ENCODE measurements at regions not wholly inside any gene's neighbourhood (a gene's known extent, or its start where the extent isn't known, plus 50 kb on each side); places are given as distances from the start of the nearest gene placed in this dataset.

- no peaks in the 10 kb centered on the region for H4K20me1 ChIP-seq (ENCODE audit: insufficient read depth, low read length, poor library complexity, severe bottlenecking)
- H3K36me3 ChIP-seq (ENCODE audit: insufficient read depth, low read length): no peaks in the 10 kb centered on the region
- TF ChIP-seq EZH2phosphoT487 (IDR thresholded peaks at IDR 0.05; ENCODE audit: borderline replicate concordance): no peak
- TF ChIP-seq, protein P1, sequence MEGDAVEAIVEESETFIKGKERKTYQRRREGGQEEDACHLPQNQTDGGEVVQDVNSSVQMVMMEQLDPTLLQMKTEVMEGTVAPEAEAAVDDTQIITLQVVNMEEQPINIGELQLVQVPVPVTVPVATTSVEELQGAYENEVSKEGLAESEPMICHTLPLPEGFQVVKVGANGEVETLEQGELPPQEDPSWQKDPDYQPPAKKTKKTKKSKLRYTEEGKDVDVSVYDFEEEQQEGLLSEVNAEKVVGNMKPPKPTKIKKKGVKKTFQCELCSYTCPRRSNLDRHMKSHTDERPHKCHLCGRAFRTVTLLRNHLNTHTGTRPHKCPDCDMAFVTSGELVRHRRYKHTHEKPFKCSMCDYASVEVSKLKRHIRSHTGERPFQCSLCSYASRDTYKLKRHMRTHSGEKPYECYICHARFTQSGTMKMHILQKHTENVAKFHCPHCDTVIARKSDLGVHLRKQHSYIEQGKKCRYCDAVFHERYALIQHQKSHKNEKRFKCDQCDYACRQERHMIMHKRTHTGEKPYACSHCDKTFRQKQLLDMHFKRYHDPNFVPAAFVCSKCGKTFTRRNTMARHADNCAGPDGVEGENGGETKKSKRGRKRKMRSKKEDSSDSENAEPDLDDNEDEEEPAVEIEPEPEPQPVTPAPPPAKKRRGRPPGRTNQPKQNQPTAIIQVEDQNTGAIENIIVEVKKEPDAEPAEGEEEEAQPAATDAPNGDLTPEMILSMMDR (conservative IDR thresholded peaks at IDR 0.05; ENCODE audit: low read length): no peak
- H3F3A ChIP-seq (ENCODE audit: low read depth): no peaks in the 10 kb centered on the region
- H3K9me3 ChIP-seq (ENCODE audit: insufficient read depth, low read depth, low read length): no peaks in the 10 kb centered on the region
- no peak overlapping the region for H3K4me3 ChIP-seq (ENCODE audit: low read length, poor library complexity, severe bottlenecking)
- H3K9ac ChIP-seq (ENCODE audit: low read depth, low read length, poor library complexity, severe bottlenecking): no peak overlapping the region
- no peaks in the 10 kb centered on the region for H3K9me2 ChIP-seq (replicated peaks; ENCODE audit: low read depth, low read length)
- no peak overlapping the region for H2AFZ ChIP-seq (ENCODE audit: low read length)
- no peaks in the 10 kb centered on the region for H3K27me3 ChIP-seq (ENCODE audit: insufficient read depth, low read length, poor library complexity, severe bottlenecking)
- no peaks in the 10 kb centered on the region for H3K4me1 ChIP-seq (ENCODE audit: insufficient read depth, low read length, poor library complexity, severe bottlenecking)
- no peak overlapping the region for H3K4me2 ChIP-seq (ENCODE audit: low read depth, low read length, poor library complexity, severe bottlenecking)
- H3K79me2 ChIP-seq (ENCODE audit: insufficient read depth, low read length): no peaks in the 10 kb centered on the region
Observed at GRCh38 chr1:55827350-55827749, 612.2 kb upstream of the USP24 start.

DNA sequence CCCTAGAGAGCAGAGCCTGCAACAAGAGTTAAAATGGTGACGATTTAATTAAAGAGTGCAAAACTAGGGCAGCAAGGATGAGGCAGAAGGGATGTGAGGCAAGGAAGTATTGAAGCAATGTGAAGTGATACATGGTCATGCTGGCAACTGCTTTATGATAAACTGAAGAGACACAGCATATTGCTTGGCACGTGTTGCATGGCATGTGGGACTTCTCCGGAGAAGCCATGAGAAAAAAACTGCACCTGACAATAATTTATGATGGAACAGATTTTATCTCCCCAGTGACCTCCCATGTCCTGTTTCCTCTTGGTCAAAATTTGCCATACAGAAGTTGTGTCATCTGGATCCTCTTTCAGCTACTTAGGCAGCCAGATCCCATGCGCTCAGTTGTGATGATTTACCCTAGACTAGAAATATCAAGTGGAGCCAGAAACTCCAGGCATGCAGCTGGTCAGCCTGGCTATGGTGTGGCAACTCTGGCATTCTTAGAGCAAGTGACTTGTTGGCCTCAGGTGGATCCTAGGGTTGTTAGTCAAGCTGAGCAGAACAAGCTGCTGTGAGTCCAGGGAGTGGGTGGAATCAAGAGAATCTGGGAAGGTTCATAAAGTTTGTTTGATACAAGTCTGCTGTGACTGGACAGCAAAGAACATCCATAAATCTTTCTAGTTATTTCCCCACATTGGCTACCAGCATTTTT is 611.4 kb upstream of the USP24 start:
- H3K9me3 ChIP-seq (ENCODE audit: insufficient read depth, low read depth, low read length): no peaks in the 10 kb centered on the region
- H4K20me1 ChIP-seq (ENCODE audit: insufficient read depth, low read length, poor library complexity, severe bottlenecking): no peaks in the 10 kb centered on the region
- H3F3A ChIP-seq (ENCODE audit: low read depth): no peaks in the 10 kb centered on the region
- H3K27me3 ChIP-seq (ENCODE audit: insufficient read depth, low read length, poor library complexity, severe bottlenecking): no peaks in the 10 kb centered on the region
- no peaks in the 10 kb centered on the region for H3K79me2 ChIP-seq (ENCODE audit: insufficient read depth, low read length)
- no peak overlapping the region for H3K4me3 ChIP-seq (ENCODE audit: low read length, poor library complexity, severe bottlenecking)
- no peaks in the 10 kb centered on the region for H3K36me3 ChIP-seq (ENCODE audit: insufficient read depth, low read length)
- no peaks in the 10 kb centered on the region for H3K4me1 ChIP-seq (ENCODE audit: insufficient read depth, low read length, poor library complexity, severe bottlenecking)
- H3K9me2 ChIP-seq (replicated peaks; ENCODE audit: low read depth, low read length): no peaks in the 10 kb centered on the region
- no peak overlapping the region for H2AFZ ChIP-seq (ENCODE audit: low read length)
- TF ChIP-seq, protein P1 (conservative IDR thresholded peaks at IDR 0.05; ENCODE audit: low read length): no peak
- no peak for TF ChIP-seq EZH2phosphoT487 (IDR thresholded peaks at IDR 0.05; ENCODE audit: borderline replicate concordance)
- H3K9ac ChIP-seq (ENCODE audit: low read depth, low read length, poor library complexity, severe bottlenecking): no peak overlapping the region
- H3K4me2 ChIP-seq (ENCODE audit: low read depth, low read length, poor library complexity, severe bottlenecking): no peak overlapping the region

DNA sequence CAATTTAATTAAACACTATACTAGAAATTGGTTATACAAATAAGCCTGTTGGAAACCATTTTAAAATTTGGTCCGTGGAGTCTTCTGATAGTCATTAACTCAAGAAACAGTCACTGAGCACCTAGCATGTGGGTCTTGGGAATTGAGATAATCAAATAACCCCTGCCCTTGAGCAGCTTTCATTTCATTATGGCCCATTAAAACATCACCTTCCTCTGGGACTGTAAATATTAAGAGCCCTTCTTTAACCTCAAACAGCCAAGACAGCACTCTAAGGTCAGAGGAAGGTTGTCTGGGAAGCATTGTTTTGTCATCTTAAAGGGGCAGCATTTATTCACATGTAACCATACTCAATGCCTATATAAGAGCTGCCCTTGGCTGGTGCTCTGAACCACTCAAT is 610.3 kb upstream of the USP24 start:
- TF ChIP-seq, protein P1 (conservative IDR thresholded peaks at IDR 0.05; ENCODE audit: low read length): no peak
- TF ChIP-seq EZH2phosphoT487 (IDR thresholded peaks at IDR 0.05; ENCODE audit: borderline replicate concordance): no peak
- Histone ChIP-seq H3K9me2 (replicated peaks; ENCODE audit: low read depth, low read length) (no peaks in the 10 kb centered on the region), H3K4me1 (ENCODE audit: insufficient read depth, low read length, poor library complexity, severe bottlenecking) (no peaks in the 10 kb centered on the region), H3K9ac (ENCODE audit: low read depth, low read length, poor library complexity, severe bottlenecking) (no peak overlapping the region), H3F3A (ENCODE audit: low read depth) (no peaks in the 10 kb centered on the region), H3K9me3 (ENCODE audit: insufficient read depth, low read depth, low read length) (no peaks in the 10 kb centered on the region), H3K27me3 (ENCODE audit: insufficient read depth, low read length, poor library complexity, severe bottlenecking) (no peaks in the 10 kb centered on the region), H3K4me2 (ENCODE audit: low read depth, low read length, poor library complexity, severe bottlenecking) (no peak overlapping the region), H3K4me3 (ENCODE audit: low read length, poor library complexity, severe bottlenecking) (no peak overlapping the region), H3K36me3 (ENCODE audit: insufficient read depth, low read length) (no peaks in the 10 kb centered on the region), H2AFZ (ENCODE audit: low read length) (no peak overlapping the region), H3K79me2 (ENCODE audit: insufficient read depth, low read length) (no peaks in the 10 kb centered on the region), H4K20me1 (ENCODE audit: insufficient read depth, low read length, poor library complexity, severe bottlenecking) (no peaks in the 10 kb centered on the region)

Measured in Loucy (cell line).